ENCODE measurements at regions not wholly inside any gene's neighbourhood (a gene's known extent, or its start where the extent isn't known, plus 50 kb on each side); places are given as distances from the start of the nearest gene placed in this dataset.
A peak's percentile ranks its signal among the peaks of the same experiment; 100 is the strongest.

DNA sequence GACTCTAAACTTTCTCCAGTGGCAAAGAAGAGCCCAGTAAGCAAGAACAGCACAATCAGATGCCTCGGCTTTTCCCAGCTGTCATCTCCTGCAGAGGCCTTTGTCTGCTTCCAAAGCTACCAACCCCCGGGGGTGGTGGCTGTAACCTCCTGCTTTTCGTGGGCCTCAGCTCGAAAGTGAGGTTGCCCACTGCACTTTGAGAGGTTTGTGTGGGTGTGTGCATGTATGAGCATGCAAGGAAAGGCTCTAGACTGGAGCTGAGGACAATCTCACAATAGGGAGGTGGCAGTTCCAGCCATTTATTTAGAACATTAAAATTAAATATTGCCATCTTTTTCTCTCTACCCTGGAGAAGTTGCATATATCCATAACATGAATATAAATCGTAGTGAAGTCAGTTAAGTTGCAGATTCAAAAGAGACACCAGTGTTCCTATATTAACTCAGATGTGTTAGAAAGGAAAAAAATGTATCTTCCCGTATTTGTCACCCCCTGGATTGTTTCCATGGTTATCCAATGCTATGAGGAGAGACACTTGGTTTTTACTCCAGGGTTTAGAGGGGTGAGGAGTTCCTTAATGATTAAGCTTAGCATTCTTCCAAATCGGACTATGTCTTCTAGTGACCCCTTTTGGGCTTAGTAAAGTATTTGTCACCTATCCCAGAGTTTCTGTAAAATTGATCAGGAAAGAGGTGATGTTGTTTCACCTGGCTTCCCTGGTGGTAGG is 781.1 kb downstream of the INHBA start:
- intact Hi-C loops (cut with DNase I) = no loop called here
- ATAC-seq = no peak
- DNase-seq (ENCODE audit: missing footprints) = no peak

DNA sequence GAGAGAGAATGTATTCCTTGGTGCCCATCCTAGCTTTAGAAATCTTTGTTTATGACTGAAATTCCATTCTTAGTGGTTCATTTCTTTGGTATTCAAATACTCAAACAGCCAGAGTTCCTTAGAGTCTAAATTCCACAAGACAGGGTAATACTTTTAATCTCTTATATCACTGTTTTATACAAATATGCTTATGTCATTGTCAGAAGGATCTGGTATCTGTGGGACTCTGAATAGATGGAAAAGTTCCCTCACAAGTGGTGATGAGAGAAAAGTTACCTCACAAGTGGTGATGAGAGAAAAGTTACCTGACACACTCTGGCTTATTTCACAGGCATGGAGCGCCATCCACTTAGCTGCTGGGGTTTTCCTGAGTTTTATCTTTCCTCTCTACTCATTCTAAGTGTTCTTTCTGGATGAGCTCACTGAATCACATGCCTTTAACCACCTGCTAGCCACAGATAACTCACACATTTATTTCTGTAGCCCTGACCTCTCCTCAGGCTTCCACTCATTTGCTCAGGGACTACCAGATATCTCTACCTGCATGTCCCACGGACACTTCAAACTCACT is 784.0 kb downstream of the SUGCT start:
- ATAC-seq (peak; percentile 13), DNase-seq (ENCODE audit: missing footprints) (no peak)
- intact Hi-C loops (cut with DNase I) = no loop called here

DNA sequence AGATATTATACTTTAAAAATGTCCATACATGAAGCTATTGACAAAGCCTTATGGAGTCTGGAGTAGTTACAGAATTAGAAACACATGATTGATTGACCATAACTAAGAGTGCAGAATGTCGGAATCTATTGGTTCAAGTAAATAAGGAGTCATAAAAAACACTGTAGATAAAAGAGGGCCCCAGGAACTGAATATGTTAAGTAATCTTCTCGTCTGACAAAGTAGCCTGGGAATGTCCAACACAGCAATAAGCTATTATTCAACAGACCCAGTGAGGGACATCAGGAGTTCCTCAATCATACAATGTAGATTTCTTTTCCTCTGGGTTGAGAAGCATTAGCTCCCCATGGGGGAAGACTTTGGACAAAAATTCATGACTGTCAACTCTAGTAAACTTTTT is 782.0 kb downstream of the SUGCT start:
- ATAC-seq (no peak), DNase-seq (ENCODE audit: missing footprints) (no peak)
- intact Hi-C loops (cut with DNase I) = no loop called here

DNA sequence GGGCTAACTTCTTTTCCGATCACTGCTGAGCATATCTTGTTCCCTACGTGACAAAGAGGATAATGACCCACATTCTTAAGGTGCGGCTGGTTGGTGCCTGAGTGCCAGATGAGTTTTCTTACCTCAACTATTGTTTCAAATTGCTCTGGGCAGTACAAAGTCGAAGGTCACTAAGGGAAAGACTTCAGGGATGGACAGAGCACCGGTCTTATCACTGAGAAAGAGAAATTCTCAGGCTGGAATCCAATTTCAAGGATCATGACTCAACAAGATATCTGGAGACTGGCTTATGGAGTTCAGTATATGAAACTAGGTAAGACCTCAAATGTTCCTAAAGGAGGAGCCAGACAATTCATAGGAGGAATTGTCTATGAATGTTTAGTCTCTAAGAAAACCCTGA is 780.3 kb downstream of the SUGCT start:
- DNase-seq (ENCODE audit: missing footprints) (no peak), ATAC-seq (no peak)
- intact Hi-C loops (cut with DNase I) = no loop called here
